ENCODE measurements at regions not wholly inside any gene's neighbourhood (a gene's known extent, or its start where the extent isn't known, plus 50 kb on each side); places are given as distances from the start of the nearest gene placed in this dataset.

DNA sequence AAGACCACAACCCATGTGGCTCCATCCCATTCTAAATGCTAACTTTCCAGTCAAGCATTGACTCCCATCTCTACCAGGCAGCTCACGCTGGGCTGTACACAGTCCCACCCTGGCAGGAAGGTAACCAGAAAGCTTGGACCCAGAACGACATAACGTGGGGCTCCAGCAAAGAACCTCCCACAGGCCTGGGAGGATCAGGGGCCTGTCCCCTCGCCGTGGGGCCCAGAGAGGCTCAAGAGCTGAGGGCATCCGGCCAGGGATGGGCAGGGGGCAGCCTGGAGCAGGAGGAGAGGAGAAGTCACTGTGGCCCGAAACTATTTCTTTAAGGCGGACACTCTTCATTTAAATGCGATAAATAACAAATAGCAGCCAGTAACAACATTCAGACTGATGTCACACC, 169.9 kb downstream of the SHANK2 start:
- ChIA-PET CTCF (ENCODE audit: low intra/inter-chr PET ratio) (no interaction called here), POLR2A (no interaction called here)
- no TSS peak for BruUV-seq (replicated peaks)

DNA sequence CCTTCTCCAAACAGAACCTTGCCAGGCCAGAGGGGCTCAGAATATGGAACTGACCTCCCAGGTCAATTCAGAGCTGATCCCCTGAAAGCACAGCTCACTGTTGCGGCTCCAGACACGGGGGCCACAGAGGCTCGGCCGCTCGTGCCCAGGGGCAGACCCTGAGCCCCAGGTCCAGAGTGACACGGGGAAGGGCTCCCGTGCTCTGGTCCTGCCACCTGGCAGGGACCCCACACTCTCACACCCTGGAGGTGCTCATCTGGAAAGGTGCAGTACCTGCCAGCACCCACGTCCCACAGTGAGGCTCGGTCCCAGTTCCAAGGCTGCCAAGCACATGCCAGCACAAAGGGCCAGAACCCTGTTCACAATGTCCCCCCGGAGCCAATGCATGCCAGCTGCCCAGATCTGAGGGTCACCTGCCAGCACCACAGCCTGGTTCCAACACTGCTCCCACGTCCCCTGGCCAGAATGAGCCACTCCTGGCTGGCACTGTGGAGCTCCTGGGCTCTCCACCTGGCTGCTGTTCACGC, 170.6 kb downstream of the SHANK2 start:
- in situ Hi-C loops (cut with MboI) = no loop called here
- Histone ChIP-seq H3K9ac (ENCODE audit: insufficient read depth in 1 of 2, low read depth in 2 of 2, low read length in 2 of 2) (no peak overlapping the region; a peak in 1 of 4 replicates), H2AFZ (ENCODE audit: low read depth, low read length) (no peak overlapping the region), H3K9me1 (ENCODE audit: control insufficient read depth, insufficient read depth, low read length) (peaks cover 4% of the 10 kb centered on the region), H3K27ac (ENCODE audit: extremely low read depth, low read depth, low read length) (no peak overlapping the region), H3K4me3 (no peak overlapping the region), H3K9me3 (replicated peaks; ENCODE audit: control insufficient read depth, insufficient read depth, low read depth, low read length) (no peaks in the 10 kb centered on the region), H3K36me3 (ENCODE audit: control insufficient read depth, insufficient read depth, low read length) (no peaks in the 10 kb centered on the region), H3K79me2 (ENCODE audit: control insufficient read depth, insufficient read depth, low read length) (no peaks in the 10 kb centered on the region), H4K20me1 (replicated peaks; ENCODE audit: control insufficient read depth, insufficient read depth, low read length) (peaks cover 3% of the 10 kb centered on the region; the same call in 1 of the 2 replicates), H3K27me3 (ENCODE audit: control insufficient read depth in 2 of 2, insufficient read depth in 2 of 2, low read length in 2 of 2) (peaks cover 0 to 22% of the 10 kb centered on the region in 2 experiments; a peak in 2 of 5 replicates), H3K4me2 (ENCODE audit: insufficient read depth, low read length) (no peak overlapping the region), H3K4me1 (replicated peaks in 1 of 2; ENCODE audit: control insufficient read depth in 2 of 2, insufficient read depth in 2 of 2, low read length in 2 of 2) (no peaks in the 10 kb centered on the region; a peak in 1 of 5 replicates)
- ATAC-seq (no peak), DNase-seq (ENCODE audit: extremely low read depth in 1 of 4, low spot score in 3 of 4) (no peak), FAIRE-seq (no peak)
- TF ChIP-seq ZNF780A (CRISPR knock-in tag; IDR thresholded peaks at IDR 0.05) (no peak), EZH2 (IDR thresholded peaks at IDR 0.05; ENCODE audit: borderline replicate concordance, low read depth, low read length) (no peak), HMG20A (CRISPR knock-in tag; conservative IDR thresholded peaks at IDR 0.05) (no peak), ZNF347 (CRISPR knock-in tag; IDR thresholded peaks at IDR 0.05; ENCODE audit: low read depth) (no peak), CC2D1A (IDR thresholded peaks at IDR 0.05) (no peak), ZNF75A (CRISPR knock-in tag; IDR thresholded peaks at IDR 0.05) (no peak), RFX5 (IDR thresholded peaks at IDR 0.05; ENCODE audit: low read depth, low read length) (no peak), NCOA1 (IDR thresholded peaks at IDR 0.05; ENCODE audit: low read depth) (no peak), ZNF146 (CRISPR knock-in tag; IDR thresholded peaks at IDR 0.05; ENCODE audit: unreplicated experiment) (no peak), CBX8 (IDR thresholded peaks at IDR 0.05; ENCODE audit: borderline replicate concordance, extremely low read depth, low read depth, low read length, poor library complexity, severe bottlenecking) (no peak), ZSCAN29 (IDR thresholded peaks at IDR 0.05) (no peak)
- TF ChIP-seq, protein P1, sequence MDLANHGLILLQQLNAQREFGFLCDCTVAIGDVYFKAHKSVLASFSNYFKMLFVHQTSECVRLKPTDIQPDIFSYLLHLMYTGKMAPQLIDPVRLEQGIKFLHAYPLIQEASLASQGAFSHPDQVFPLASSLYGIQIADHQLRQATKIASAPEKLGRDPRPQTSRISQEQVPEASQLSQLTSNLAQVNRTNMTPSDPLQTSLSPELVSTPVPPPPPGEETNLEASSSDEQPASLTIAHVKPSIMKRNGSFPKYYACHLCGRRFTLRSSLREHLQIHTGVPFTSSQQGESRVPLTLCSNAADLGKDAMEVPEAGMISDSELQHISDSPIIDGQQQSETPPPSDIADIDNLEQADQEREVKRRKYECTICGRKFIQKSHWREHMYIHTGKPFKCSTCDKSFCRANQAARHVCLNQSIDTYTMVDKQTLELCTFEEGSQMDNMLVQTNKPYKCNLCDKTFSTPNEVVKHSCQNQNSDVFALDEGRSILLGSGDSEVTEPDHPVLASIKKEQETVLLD (IDR thresholded peaks at IDR 0.05) = no peak
- BruUV-seq (replicated peaks) = no TSS peak
- ChIA-PET POLR2A (interaction anchor here (0.7 kb wide), 1 partner anchor 197 kb away, joined by 3 read pairs; no protein-coding TSS in a partner anchor), CTCF (ENCODE audit: low intra/inter-chr PET ratio) (no interaction called here)
- intact Hi-C loops (cut with micrococcal nuclease) = no loop called here
- WGBS (ENCODE audit: insufficient coverage, low coverage, missing lambda C conversion rate) = 0% methylated on average over 6 of the region's 12 CpGs

More for the DNA sequence above, 169.9 kb downstream of the SHANK2 start:
- in situ Hi-C loops (cut with MboI) = no loop called here
- H3K4me1 ChIP-seq (replicated peaks in 1 of 2; ENCODE audit: control insufficient read depth in 2 of 2, insufficient read depth in 2 of 2, low read length in 2 of 2) = peaks cover 0 to 3% of the 10 kb centered on the region in 2 experiments; a peak in 1 of 5 replicates
- H3K9me1 ChIP-seq (ENCODE audit: control insufficient read depth, insufficient read depth, low read length) = peaks cover 4% of the 10 kb centered on the region
- peaks cover 0 to 28% of the 10 kb centered on the region in 2 experiments; a peak in 3 of 5 replicates for H3K27me3 ChIP-seq (ENCODE audit: control insufficient read depth in 2 of 2, insufficient read depth in 2 of 2, low read length in 2 of 2)
- no peak for TF ChIP-seq HMG20B (CRISPR knock-in tag; IDR thresholded peaks at IDR 0.05)
- TF ChIP-seq KHSRP (IDR thresholded peaks at IDR 0.05) = no peak
- TF ChIP-seq, protein P2, sequence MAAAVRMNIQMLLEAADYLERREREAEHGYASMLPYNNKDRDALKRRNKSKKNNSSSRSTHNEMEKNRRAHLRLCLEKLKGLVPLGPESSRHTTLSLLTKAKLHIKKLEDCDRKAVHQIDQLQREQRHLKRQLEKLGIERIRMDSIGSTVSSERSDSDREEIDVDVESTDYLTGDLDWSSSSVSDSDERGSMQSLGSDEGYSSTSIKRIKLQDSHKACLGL (CRISPR knock-in tag; IDR thresholded peaks at IDR 0.05; ENCODE audit: borderline replicate concordance, poor library complexity, severe bottlenecking) = no peak
- TF ChIP-seq TAF1 (IDR thresholded peaks at IDR 0.05; ENCODE audit: control insufficient read depth, extremely low read depth, insufficient read depth, low read length, severe bottlenecking) = no peak
- TF ChIP-seq POLR3A (IDR thresholded peaks at IDR 0.05; ENCODE audit: borderline replicate concordance, extremely low read depth, insufficient read depth, insufficient read length) = no peak
- TF ChIP-seq SMARCA5 (IDR thresholded peaks at IDR 0.05) = no peak
- TF ChIP-seq TCF3 (CRISPR knock-in tag; IDR thresholded peaks at IDR 0.05) = no peak
- ATAC-seq (no peak), FAIRE-seq (no peak), DNase-seq (ENCODE audit: extremely low read depth in 1 of 4, low spot score in 3 of 4) (no peak)
- H3K36me3 ChIP-seq (ENCODE audit: control insufficient read depth, insufficient read depth, low read length) = no peaks in the 10 kb centered on the region
- H3K9ac ChIP-seq (ENCODE audit: insufficient read depth in 1 of 2, low read depth in 2 of 2, low read length in 2 of 2) = no peak overlapping the region
- WGBS (ENCODE audit: insufficient coverage, low coverage, missing lambda C conversion rate) = 0% methylated on average over 6 of the region's 9 CpGs
- H2AFZ ChIP-seq (ENCODE audit: low read depth, low read length) = no peak overlapping the region
- H3K9me3 ChIP-seq (replicated peaks; ENCODE audit: control insufficient read depth, insufficient read depth, low read depth, low read length) = no peaks in the 10 kb centered on the region
- H3K79me2 ChIP-seq (ENCODE audit: control insufficient read depth, insufficient read depth, low read length) = no peaks in the 10 kb centered on the region
- no peak overlapping the region for H3K4me2 ChIP-seq (ENCODE audit: insufficient read depth, low read length)
- no peak overlapping the region for H3K4me3 ChIP-seq
- intact Hi-C loops (cut with micrococcal nuclease) = no loop called here
- H3K27ac ChIP-seq (ENCODE audit: extremely low read depth, low read depth, low read length) = no peak overlapping the region
- H4K20me1 ChIP-seq (replicated peaks; ENCODE audit: control insufficient read depth, insufficient read depth, low read length) = peaks cover 3% of the 10 kb centered on the region; the same call in 1 of the 2 replicates
